Lower lobe of right lung (tissue), 2 donors: ENCODE measurements at regions not wholly inside any gene's neighbourhood (a gene's known extent, or its start where the extent isn't known, plus 50 kb on each side); places are given as distances from the start of the nearest gene placed in this dataset.
"Not testable (repeated sequence)": the region's sequence is repeated elsewhere in the genome, so short reads cannot be mapped to it uniquely, and the experiment has no call there.

ENCODE experiments used
- ATAC-seq, 2 donors: fragments of 200-7000 bp; cut with Tn5 transposase; one replicate each; pipeline ENCODE4 v1.9.1; 2020 to 2022; ENCODE audit warnings: mild to moderate bottlenecking in 2 of 2, moderate library complexity in 2 of 2
- DNase-seq: peaks from one replicate; pipeline ENCODE4 v3.0.0-alpha.2; 2020
- H3K27ac ChIP-seq: fragments of 200-600 bp; one replicate; pipeline ENCODE4 v1.8.0; 2022
- H3K27me3 ChIP-seq: fragments of 200-600 bp; one replicate; pipeline ENCODE4 v1.8.0; 2022; ENCODE audit warnings: low read depth
- H3K36me3 ChIP-seq: fragments of 200-600 bp; one replicate; pipeline ENCODE4 v1.8.0; 2022; ENCODE audit warnings: mild to moderate bottlenecking
- H3K4me1 ChIP-seq: fragments of 200-600 bp; one replicate; pipeline ENCODE4 v1.8.0; 2022
- H3K4me3 ChIP-seq: fragments of 200-600 bp; one replicate; pipeline ENCODE4 v1.8.0; 2022; ENCODE audit warnings: mild to moderate bottlenecking
- H3K9me3 ChIP-seq: fragments of 200-600 bp; one replicate; pipeline ENCODE4 v1.8.0; 2022
- CTCF ChIP-seq: fragments of 200-600 bp; IDR thresholded peaks from one replicate; pipeline ENCODE4 v1.8.0; 2022; ENCODE audit warnings: antibody characterized with exemption, mild to moderate bottlenecking
- intact Hi-C: fragments of 100-400 bp; cut with DNase I; formaldehyde crosslinking; loops from one replicate; pipeline ENCODE4 v1.11.0; 2022
- donor health status: DM: no; HTN: yes; CAD: no; lungs with severe emphysema.

GRCh38 chr3:90062631-90063200, 955.3 kb downstream of the EPHA3 start:
- Histone ChIP-seq H3K36me3 (no peaks in the 10 kb centered on the region), H3K4me1 (no peaks in the 10 kb centered on the region), H3K27me3 (no peaks in the 10 kb centered on the region), H3K27ac (no peak overlapping the region), H3K4me3 (no peak overlapping the region), H3K9me3 (no peaks in the 10 kb centered on the region)
- DNase-seq (no peak), ATAC-seq (no peak)
- no peak for TF ChIP-seq CTCF
- intact Hi-C loops = no loop called here

- H3K4me1 ChIP-seq = no peaks in the 10 kb centered on the region
- TF ChIP-seq CTCF = no peak
- intact Hi-C loops = no loop called here
- DNase-seq = no peak
- no peaks in the 10 kb centered on the region for H3K36me3 ChIP-seq
- no peaks in the 10 kb centered on the region for H3K9me3 ChIP-seq
- H3K27ac ChIP-seq = no peak overlapping the region
- no peak overlapping the region for H3K4me3 ChIP-seq
- ATAC-seq = no peak
- H3K27me3 ChIP-seq = no peaks in the 10 kb centered on the region
These were observed 961.4 kb downstream of the EPHA3 start for GRCh38 chr3:90068783-90069182.

DNA sequence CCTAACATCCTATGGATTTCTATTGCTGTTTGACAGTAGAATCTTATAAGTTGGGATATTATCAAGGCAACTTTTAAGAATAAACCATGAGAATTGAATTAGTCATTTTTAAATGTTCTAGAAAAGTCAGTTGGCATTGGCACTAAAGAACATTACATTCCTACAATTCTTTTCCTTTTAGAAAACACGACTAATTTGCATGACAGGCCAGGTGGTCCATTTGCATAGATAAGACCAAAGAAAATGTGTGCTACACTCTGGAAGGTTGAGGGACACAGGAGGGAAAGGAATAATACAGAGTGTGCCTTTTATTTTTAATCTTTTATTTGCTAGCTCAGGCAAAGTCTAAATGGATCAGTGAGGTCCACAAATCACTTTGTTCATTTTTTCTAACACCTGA, 962.3 kb downstream of the EPHA3 start:
- no peak for DNase-seq
- Histone ChIP-seq H3K36me3 (no peaks in the 10 kb centered on the region), H3K4me1 (no peaks in the 10 kb centered on the region), H3K9me3 (no peaks in the 10 kb centered on the region), H3K4me3 (no peak overlapping the region), H3K27ac (no peak overlapping the region), H3K27me3 (no peaks in the 10 kb centered on the region)
- intact Hi-C loops = no loop called here
- TF ChIP-seq CTCF = no peak
- ATAC-seq = no peak

GRCh38 chr3:90076136-90076535, 968.7 kb downstream of the EPHA3 start:
- H3K9me3 ChIP-seq = no peaks in the 10 kb centered on the region
- ATAC-seq (no peak), DNase-seq (no peak)
- H3K27ac ChIP-seq = no peak overlapping the region
- intact Hi-C loops = no loop called here
- no peak for TF ChIP-seq CTCF
- no peaks in the 10 kb centered on the region for H3K27me3 ChIP-seq
- H3K4me3 ChIP-seq = no peak overlapping the region
- no peaks in the 10 kb centered on the region for H3K36me3 ChIP-seq
- no peaks in the 10 kb centered on the region for H3K4me1 ChIP-seq

- DNase-seq (no peak), ATAC-seq (no peak)
- Histone ChIP-seq H3K4me1 (no peaks in the 10 kb centered on the region), H3K27ac (no peak overlapping the region), H3K27me3 (no peaks in the 10 kb centered on the region), H3K4me3 (no peak overlapping the region), H3K9me3 (no peaks in the 10 kb centered on the region), H3K36me3 (no peaks in the 10 kb centered on the region)
- no peak for TF ChIP-seq CTCF
- intact Hi-C loops = no loop called here
These were observed 973.6 kb downstream of the EPHA3 start for GRCh38 chr3:90080988-90081387.

GRCh38 chr3:90086297-90086696, 978.9 kb downstream of the EPHA3 start:
- H3K36me3 ChIP-seq, H3K9me3 ChIP-seq, H3K4me3 ChIP-seq, H3K27me3 ChIP-seq, ATAC-seq, H3K27ac ChIP-seq, intact Hi-C loops, DNase-seq, H3K4me1 ChIP-seq: not testable (repeated sequence)
